Endothelial cell of umbilical vein (primary cell): ENCODE measurements at regions not wholly inside any gene's neighbourhood (a gene's known extent, or its start where the extent isn't known, plus 50 kb on each side); places are given as distances from the start of the nearest gene placed in this dataset.

Experiments used
- BruUV-seq: library from RNA; stranded (reverse); fragments of 400-500 nt; replicated peaks from 2 replicates; lab custom pipeline; 2021; lab: Mats Ljungman, UMichigan
- CTCF ChIA-PET: fragments of 300-600, 350-600 bp; sonication (Branson Sonifier 250); formaldehyde crosslinking; loops from one replicate; lab custom pipeline; 2021; ENCODE audit warnings: antibody characterized with exemption, inconsistent platforms; lab: Charles Lee
- POLR2A ChIA-PET: fragments of 300-600, 350-600 bp; sonication (Branson Sonifier 250); formaldehyde crosslinking; loops from one replicate; lab custom pipeline; 2021; ENCODE audit warnings: antibody characterized with exemption, inconsistent platforms; lab: Charles Lee
- DNase-seq: peaks from one replicate; pipeline ENCODE4 v3.0.0-alpha.2; 2011; ENCODE audit warnings: low read depth, low spot score
- FAIRE-seq: peaks from 2 replicates; lab custom pipeline; 2011; peaks lifted over from hg19 to GRCh38; lab: Jason Lieb, UNC
- H2AFZ ChIP-seq: 2 replicates; pipeline ENCODE4 v1.6.0; 2012; ENCODE audit warnings: low read depth, low read length, control low read depth, inconsistent platforms
- H3K27ac ChIP-seq: 2 replicates; pipeline ENCODE4 v1.5.1; 2011; ENCODE audit warnings: low read depth, mild to moderate bottlenecking, control low read depth, low read length, moderate library complexity; ENCODE audit not compliant: insufficient read depth
- H3K27me3 ChIP-seq, 2 experiments: 2 replicates each; pipeline versions ENCODE4 v1.6.0 to v1.6.1; 2011; ENCODE audit warnings: low read length in 2 of 2, mixed read lengths in 1 of 2; ENCODE audit not compliant: control insufficient read depth in 2 of 2, insufficient read depth in 2 of 2
- H3K36me3 ChIP-seq, 2 experiments: 2 replicates in 1 of 2; 3 replicates in 1 of 2; pipeline ENCODE4 v1.5.1; 2011; ENCODE audit warnings: low read length in 2 of 2, mild to moderate bottlenecking in 1 of 2, moderate library complexity in 1 of 2; ENCODE audit not compliant: control insufficient read depth in 2 of 2, insufficient read depth in 2 of 2; ENCODE audit errors: extremely low read depth in 1 of 2
- H3K4me1 ChIP-seq: 3 replicates; pipeline ENCODE4 v1.5.1; 2011; ENCODE audit warnings: mild to moderate bottlenecking, low read length; ENCODE audit not compliant: control insufficient read depth, insufficient read depth; ENCODE audit errors: extremely low read depth
- H3K4me2 ChIP-seq: 2 replicates; pipeline ENCODE4 v1.6.1; 2011; ENCODE audit warnings: low read length, control low read depth, mixed read lengths; ENCODE audit not compliant: insufficient read depth
- H3K4me3 ChIP-seq, 3 experiments: fragments of 200-600 bp in 1 of 3; sonication (generic), shearing (Covaris generic) in 1 of 3; replicated peaks in 1 of 3; 2 replicates each; pipeline ENCODE4 v1.5.1; 2011 to 2016; ENCODE audit warnings: control low read depth in 3 of 3, low read length in 3 of 3, mild to moderate bottlenecking in 2 of 3, inconsistent platforms in 1 of 3, low read depth in 1 of 3, moderate library complexity in 1 of 3; ENCODE audit not compliant: insufficient read depth in 1 of 3
- H3K79me2 ChIP-seq: 2 replicates; pipeline ENCODE4 v1.6.0; 2012; ENCODE audit warnings: low read length, inconsistent platforms; ENCODE audit not compliant: control insufficient read depth, insufficient read depth
- H3K9ac ChIP-seq: replicated peaks from 2 replicates; pipeline ENCODE3; 2011; ENCODE audit warnings: low read length, control low read depth; ENCODE audit not compliant: insufficient read depth; ENCODE audit errors: extremely low read depth
- H3K9me1 ChIP-seq: replicated peaks from 3 replicates; pipeline ENCODE4 v1.6.0; 2011; ENCODE audit warnings: mild to moderate bottlenecking, low read length; ENCODE audit not compliant: control insufficient read depth, insufficient read depth; ENCODE audit errors: extremely low read depth
- H3K9me3 ChIP-seq: replicated peaks from 2 replicates; pipeline ENCODE4 v1.5.1; 2012; ENCODE audit warnings: low read length, inconsistent platforms; ENCODE audit not compliant: control insufficient read depth, insufficient read depth
- H4K20me1 ChIP-seq: replicated peaks from 2 replicates; pipeline ENCODE3; 2011; ENCODE audit warnings: mild to moderate bottlenecking, low read length; ENCODE audit not compliant: control insufficient read depth, insufficient read depth; ENCODE audit errors: extremely low read depth
- CTCF ChIP-seq, 2 donors: IDR thresholded peaks; 1 replicate in 1 of 2; 2 replicates in 1 of 2; pipeline ENCODE4 v1.5.1; 2011; ENCODE audit warnings: low read length in 2 of 2, mild to moderate bottlenecking in 2 of 2, moderate library complexity in 2 of 2, control low read depth in 1 of 2, inconsistent platforms in 1 of 2, low read depth in 1 of 2; ENCODE audit not compliant: insufficient read depth in 1 of 2; ENCODE audit errors: extremely low read depth in 1 of 2
- EZH2 ChIP-seq: IDR thresholded peaks from 2 replicates; pipeline ENCODE4 v1.6.1; 2012; ENCODE audit warnings: borderline replicate concordance, low read depth, mild to moderate bottlenecking, moderate library complexity, low read length, inconsistent platforms; ENCODE audit not compliant: severe bottlenecking
- FOS ChIP-seq: IDR thresholded peaks from 2 replicates; pipeline ENCODE4 v1.6.1; 2011; ENCODE audit warnings: mild to moderate bottlenecking, low read length, moderate library complexity, borderline replicate concordance; ENCODE audit not compliant: insufficient read depth
- GATA2 ChIP-seq: IDR thresholded peaks from 2 replicates; pipeline ENCODE4 v1.7.0; 2011; ENCODE audit warnings: low read depth, mild to moderate bottlenecking, moderate library complexity, mixed read lengths, low read length; ENCODE audit not compliant: insufficient read length, insufficient read depth
- JUN ChIP-seq: IDR thresholded peaks from 2 replicates; pipeline ENCODE4 v1.6.1; 2011; ENCODE audit warnings: borderline replicate concordance, low read depth; ENCODE audit not compliant: insufficient read length, insufficient read depth
- MAX ChIP-seq: IDR thresholded peaks from 2 replicates; pipeline ENCODE4 v1.6.1; 2011; ENCODE audit not compliant: insufficient read depth, insufficient read length
- MYC ChIP-seq: IDR thresholded peaks from one replicate; pipeline ENCODE4 v1.6.1; 2011; ENCODE audit warnings: mild to moderate bottlenecking, low read depth, low read length
- POLR2A ChIP-seq: IDR thresholded peaks from 2 replicates; pipeline ENCODE4 v1.6.1; 2012; ENCODE audit warnings: low read depth, mild to moderate bottlenecking, control low read depth, low read length
- POLR2AphosphoS5 ChIP-seq: IDR thresholded peaks from 2 replicates; pipeline ENCODE4 v1.6.1; 2012; ENCODE audit warnings: low read depth, mild to moderate bottlenecking, control low read depth, low read length, moderate library complexity; ENCODE audit not compliant: insufficient read depth
- dilution Hi-C: fragments of 300-500 bp; cut with MboI; formaldehyde crosslinking; loops from one replicate; pipeline ENCODE4 v1.15.0; 2019; ENCODE audit warnings: low sequenced_read_pairs; ENCODE audit not compliant: extremely low pct_ligation_motif_present
- intact Hi-C: fragments of 100-400 bp; cut with micrococcal nuclease; formaldehyde crosslinking; loops from one replicate; pipeline ENCODE4 v1.10.0; 2022

- H3K79me2 ChIP-seq: no peaks in the 10 kb centered on the region
- TF ChIP-seq CTCF (IDR thresholded peaks at IDR 0.05; ENCODE audit: extremely low read depth in 1 of 2, insufficient read depth in 1 of 2, low read depth in 1 of 2, low read length in 2 of 2) (no peak), GATA2 (no peak), FOS (no peak), POLR2A (no peak), EZH2 (no peak), POLR2AphosphoS5 (no peak), MYC (no peak), JUN (no peak), MAX (no peak)
- ChIA-PET CTCF (no interaction called here), POLR2A (no interaction called here)
- H4K20me1 ChIP-seq: no peaks in the 10 kb centered on the region
- H3K4me3 ChIP-seq: no peak overlapping the region
- no peaks in the 10 kb centered on the region for H3K4me1 ChIP-seq
- dilution Hi-C loops (no loop called here), intact Hi-C loops (no loop called here)
- H3K9me3 ChIP-seq: no peaks in the 10 kb centered on the region
- DNase-seq: no peak
- H3K9me1 ChIP-seq: no peaks in the 10 kb centered on the region
- no peaks in the 10 kb centered on the region for H3K36me3 ChIP-seq
- H2AFZ ChIP-seq: no peak overlapping the region
- H3K4me2 ChIP-seq: no peak overlapping the region
- no peak for FAIRE-seq
- no peaks in the 10 kb centered on the region for H3K27me3 ChIP-seq
- H3K9ac ChIP-seq: no peak overlapping the region
- BruUV-seq: no TSS peak
- no peak overlapping the region for H3K27ac ChIP-seq
Measured at GRCh38 chr4:23384741-23385140, 505.1 kb downstream of the PPARGC1A start.
